GM18867 (cell line): ENCODE measurements at regions not wholly inside any gene's neighbourhood (a gene's known extent, or its start where the extent isn't known, plus 50 kb on each side); places are given as distances from the start of the nearest gene placed in this dataset.
"Not testable (repeated sequence)": the region's sequence is repeated elsewhere in the genome, so short reads cannot be mapped to it uniquely, and the experiment has no call there.

Experiments used
- ATAC-seq: cut with Tn5 transposase; IDR thresholded peaks from one replicate; pipeline ENCODE4 v1.9.1; 2021; ENCODE audit warnings: mild to moderate bottlenecking, moderate library complexity; ENCODE audit not compliant: unreplicated experiment

- no peak for ATAC-seq
These were observed 106.7 kb upstream of the AHI1 start for GRCh38 chr6:135604035-135604860.

DNA sequence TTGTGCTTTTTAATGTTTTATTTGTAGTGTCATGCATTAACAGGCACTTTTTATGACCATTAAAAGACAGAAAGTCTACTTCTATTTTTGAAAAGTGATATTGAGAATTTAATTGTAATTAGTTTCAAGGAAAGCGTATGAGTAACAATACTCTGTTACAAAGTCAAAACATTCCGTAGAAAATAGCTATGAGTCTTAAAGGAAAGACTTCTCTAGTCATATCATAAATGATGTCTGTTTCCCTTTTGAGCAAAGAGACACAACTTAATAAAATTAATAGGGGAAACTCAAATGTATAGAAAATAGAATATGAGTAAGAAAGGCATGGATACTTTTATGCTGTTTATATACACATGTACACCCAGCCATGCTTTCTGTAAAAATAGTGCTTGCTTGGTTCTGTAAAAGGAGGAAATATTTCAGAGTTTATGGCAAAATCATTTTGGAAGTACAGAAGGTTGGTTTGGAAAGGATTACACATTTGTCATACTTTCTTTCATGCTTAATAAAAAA is 107.8 kb upstream of the AHI1 start:
- no peak for ATAC-seq

DNA sequence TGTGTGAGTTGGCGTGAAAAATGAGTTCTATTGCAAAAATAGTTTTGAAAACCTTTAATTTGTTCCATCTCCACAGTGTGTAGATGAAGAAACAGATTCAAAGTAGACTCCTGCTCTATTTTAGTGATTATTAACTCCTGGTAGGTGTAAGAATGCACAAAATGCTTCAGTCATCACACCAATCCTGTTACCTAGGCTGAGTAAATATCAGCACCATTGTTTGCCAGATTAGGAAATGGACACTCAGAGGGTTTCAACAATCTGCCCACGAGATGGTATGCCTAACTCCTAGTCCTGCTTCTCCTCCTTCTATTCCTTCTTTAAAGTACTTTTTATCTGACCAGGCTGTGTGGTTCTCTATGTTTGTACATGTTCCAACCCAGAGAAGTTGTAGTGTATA is 108.9 kb upstream of the AHI1 start:
- no peak for ATAC-seq

- ATAC-seq = no peak
These were observed 110.5 kb upstream of the AHI1 start for GRCh38 chr6:135608031-135608430.

- not testable (repeated sequence) for ATAC-seq
These were observed 112.7 kb upstream of the AHI1 start for GRCh38 chr6:135610192-135610591.

DNA sequence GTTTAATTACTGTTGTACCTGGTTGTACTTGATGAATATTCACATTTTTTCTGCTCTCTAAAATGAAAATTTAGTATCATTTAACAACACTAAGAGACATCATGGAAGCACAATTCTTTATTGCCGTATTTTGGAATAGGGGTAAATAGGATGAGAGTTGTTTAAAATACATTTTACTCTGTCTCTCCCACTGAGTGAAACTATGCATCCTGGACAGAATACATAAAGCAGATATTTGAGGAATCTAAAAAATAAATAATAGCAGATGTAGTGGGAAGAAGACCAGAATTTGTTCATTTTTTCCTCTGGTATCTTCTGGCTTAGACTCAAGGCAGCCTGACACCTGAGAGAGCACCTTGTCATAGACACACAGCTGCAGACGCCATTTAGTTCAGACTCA is 119.1 kb upstream of the AHI1 start:
- ATAC-seq = no peak

GRCh38 chr6:135617222-135617621 is 119.7 kb upstream of the AHI1 start:
- no peak for ATAC-seq

DNA sequence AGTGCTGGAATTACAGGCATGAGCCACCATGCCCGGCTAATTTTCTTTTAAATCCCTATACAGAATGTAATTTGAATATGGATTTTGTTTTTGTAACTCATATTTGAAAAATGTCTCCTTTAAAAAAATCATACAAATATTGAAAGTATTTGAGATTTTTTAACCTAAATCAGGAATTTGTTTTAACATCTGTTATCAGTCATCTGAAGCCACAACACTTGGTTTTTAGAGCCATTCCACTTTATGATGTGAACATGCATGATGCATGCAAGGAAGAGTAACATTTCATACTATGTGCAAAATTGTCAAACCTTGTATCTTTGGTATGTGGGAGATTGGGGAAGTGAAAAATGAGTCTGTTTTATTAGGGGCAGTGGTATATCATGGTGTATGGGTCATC is 124.5 kb upstream of the AHI1 start:
- no peak for ATAC-seq

DNA sequence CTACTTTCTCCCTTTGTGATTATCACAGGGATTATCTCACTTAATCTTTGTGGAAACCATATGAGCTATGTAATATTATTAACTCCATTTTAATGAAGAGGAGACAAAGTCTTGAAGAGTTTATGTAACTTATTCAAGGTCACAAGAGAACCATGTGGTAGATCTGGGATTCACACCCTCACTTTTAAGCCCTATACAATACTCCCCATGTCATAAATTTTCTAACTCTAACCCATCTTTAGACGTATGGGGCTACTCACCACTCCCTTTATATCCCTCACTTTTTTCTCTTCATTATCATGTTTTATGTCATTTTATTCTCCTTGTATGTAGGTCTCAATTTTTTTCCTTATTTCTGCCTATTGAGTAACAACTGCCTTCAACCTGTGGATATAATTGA is 126.4 kb upstream of the AHI1 start:
- ATAC-seq = no peak

- no peak for ATAC-seq
These were observed 127.1 kb upstream of the AHI1 start for GRCh38 chr6:135624402-135625295.

- ATAC-seq = not testable (repeated sequence)
These were observed 128.5 kb upstream of the AHI1 start for GRCh38 chr6:135626001-135626400.

GRCh38 chr6:135627092-135627715 is 129.7 kb upstream of the AHI1 start:
- ATAC-seq = peak; percentile 68

DNA sequence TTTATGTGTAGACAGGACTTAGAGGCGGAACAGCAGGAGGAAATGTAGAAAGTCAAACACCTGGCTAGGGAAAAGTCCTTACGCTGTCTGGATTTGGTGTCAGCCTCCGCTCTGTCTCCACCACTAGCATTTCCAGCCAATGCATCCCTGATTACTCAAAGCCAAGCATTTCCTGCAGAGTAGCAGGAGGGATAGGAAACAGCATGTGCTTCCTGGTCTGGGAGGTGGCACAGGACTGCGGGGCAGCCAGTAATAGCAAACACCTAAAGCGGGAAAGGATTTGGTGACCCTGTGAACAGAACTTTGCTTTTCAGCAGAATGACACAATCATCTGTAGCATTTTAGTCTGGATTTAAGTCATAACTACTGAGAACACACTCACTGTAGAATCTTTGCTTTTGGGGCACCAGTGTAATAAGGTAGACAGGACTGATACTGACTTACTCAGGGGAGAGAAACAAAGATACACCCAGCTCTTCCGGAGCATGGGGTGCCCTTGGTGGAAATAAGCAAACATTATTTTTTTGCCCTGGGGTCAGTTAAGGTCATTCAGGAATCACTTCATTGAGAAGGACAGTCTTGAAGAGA is 133.3 kb upstream of the AHI1 start:
- no peak for ATAC-seq

DNA sequence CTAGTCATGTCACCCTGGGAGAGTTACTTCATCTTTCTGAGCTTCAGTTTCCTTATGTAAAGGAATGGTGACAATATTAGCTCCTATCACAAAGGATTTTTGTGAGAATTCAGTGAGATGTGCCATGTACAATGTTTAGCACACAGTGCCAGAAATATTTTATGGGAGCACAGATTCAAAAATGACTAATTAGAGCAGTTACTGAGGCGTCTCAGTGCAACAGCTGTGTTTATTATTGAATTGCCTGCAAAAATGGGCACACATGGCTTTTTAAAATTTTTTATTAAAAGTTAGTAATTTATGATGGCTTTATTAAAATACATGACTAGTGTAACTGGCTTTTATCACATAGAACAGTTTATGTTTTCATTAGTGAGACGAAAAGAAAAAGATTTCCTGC is 134.3 kb upstream of the AHI1 start:
- ATAC-seq = no peak

DNA sequence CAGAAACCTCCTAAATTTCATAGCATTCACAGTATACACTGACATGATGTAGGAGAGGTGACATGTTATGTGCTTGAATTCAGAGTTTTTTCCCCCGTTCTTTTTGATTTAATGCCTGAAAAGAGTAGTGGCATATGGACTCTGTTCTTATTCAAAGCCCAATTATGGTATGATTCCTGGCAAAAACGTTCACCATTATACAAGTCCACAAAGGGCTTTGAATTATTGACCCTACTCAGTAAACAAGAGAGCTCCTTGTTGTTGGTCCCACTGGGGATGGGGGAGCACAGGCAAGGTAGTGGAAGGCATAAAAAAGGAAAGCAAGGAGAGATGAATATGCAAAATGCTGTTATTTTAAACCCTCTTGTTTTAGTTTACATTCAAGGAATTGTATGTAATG is 136.0 kb upstream of the AHI1 start:
- ATAC-seq = no peak

GRCh38 chr6:135637701-135638100 is 140.2 kb upstream of the AHI1 start:
- no peak for ATAC-seq

DNA sequence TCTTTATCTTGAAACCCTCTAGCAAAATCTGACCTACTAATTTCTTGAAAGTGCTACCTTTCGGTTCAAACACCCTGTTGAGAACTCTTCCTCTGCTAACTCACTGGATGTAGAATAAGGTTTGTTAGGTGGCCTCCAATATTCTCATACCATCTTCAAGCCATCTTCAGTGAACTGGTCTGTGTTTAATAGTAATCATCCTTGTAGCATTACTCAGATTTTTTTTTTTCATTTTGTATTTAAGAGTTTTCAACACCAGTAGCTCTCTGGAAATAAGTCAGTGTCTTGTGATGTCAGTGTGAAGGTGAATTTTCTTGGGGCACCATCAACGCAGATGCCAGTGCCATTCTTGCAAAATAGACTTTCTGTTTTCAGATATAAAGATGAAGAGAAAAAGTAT is 140.6 kb upstream of the AHI1 start:
- ATAC-seq = no peak

DNA sequence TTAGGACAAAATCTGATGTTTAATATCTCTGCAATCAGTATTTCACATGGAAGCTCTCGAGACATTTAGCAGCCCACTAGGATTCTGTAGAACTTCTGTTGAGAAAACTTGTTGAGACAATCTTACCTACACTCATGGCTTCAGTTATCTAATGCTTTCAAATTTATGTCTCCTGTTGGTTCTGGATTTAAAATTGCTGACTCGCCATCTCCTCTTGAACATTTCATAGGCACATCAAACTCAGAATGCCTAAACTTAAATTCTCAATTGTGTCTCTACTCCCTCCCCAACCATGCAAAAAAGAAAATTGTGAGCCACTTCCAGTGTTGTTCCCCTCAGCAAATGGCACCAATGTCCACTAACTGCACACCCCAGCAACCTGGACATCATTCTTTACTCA is 142.5 kb upstream of the AHI1 start:
- ATAC-seq = no peak

DNA sequence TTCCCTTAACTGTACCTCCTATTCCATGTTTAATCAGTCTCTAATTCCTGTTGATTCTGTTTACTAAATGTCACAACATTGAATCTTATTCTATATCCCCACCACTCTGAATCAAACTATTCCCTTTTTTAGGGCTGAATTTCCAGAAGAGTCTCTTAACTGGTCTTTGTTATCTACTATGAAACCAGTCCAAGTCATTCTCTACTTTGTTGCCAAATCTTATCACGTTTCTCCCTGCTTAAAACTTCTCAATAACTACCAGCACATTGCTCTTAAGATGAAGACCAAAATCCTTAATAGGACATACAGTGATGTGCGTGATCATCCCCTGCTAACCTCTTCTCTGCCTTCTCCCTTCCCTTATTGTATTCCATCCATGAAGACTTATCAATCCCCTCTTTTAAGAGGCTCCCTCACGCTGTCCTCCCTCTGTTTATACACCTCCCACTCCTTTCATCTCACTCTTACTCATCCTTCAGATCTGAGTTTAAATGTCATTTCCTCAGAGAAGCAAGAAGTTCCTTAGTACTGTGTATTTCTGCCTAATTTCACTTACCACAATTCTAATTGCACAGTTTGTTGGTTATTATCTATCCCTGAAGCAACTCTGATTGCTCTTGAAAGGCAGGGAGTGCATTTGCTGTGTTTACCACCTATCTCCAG is 143.0 kb upstream of the AHI1 start:
- ATAC-seq = peak; percentile 65

- no peak for ATAC-seq
These were observed 145.4 kb upstream of the AHI1 start for GRCh38 chr6:135642912-135643311.
